Stimulated activated CD4-positive, alpha-beta T cell treated with anti-CD3 and anti-CD28 coated beads, TNF-alpha, amount 100 ng/mL, for 24 hours (primary cell): ENCODE measurements at regions not wholly inside any gene's neighbourhood (a gene's known extent, or its start where the extent isn't known, plus 50 kb on each side); places are given as distances from the start of the nearest gene placed in this dataset.
"Not testable (repeated sequence)": the region's sequence is repeated elsewhere in the genome, so short reads cannot be mapped to it uniquely, and the experiment has no call there.

Experiments used
- DNase-seq, 3 experiments: peaks; one replicate each; pipeline ENCODE4 v3.0.0-alpha.2; 2020; ENCODE audit warnings: low read depth in 3 of 3

GRCh38 chr14:30072454-30072853, 144.8 kb upstream of the PRKD1 start:
- DNase-seq = not testable (repeated sequence)

DNA sequence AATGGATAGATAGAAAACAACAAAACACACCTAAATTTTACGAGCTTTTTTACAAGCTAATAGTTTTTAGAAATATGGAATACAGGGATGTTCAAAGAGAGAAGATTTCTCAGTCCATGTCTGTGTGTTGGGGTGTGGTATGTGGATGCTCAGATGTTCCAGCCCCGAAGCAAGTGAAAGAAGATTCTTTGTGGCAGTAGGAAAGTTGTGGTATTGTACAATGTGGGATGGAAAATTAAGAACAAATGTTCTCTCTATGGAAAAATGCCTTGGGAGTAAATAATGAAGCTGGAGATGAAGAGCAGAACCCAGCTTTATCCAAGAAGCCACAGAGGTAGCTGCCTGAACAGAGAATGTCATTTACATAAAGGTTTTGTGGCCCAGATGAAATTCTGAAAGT, 150.3 kb upstream of the PRKD1 start:
- DNase-seq = no peak

- no peak for DNase-seq
Observed at GRCh38 chr14:30078811-30079402, 151.3 kb upstream of the PRKD1 start.

DNA sequence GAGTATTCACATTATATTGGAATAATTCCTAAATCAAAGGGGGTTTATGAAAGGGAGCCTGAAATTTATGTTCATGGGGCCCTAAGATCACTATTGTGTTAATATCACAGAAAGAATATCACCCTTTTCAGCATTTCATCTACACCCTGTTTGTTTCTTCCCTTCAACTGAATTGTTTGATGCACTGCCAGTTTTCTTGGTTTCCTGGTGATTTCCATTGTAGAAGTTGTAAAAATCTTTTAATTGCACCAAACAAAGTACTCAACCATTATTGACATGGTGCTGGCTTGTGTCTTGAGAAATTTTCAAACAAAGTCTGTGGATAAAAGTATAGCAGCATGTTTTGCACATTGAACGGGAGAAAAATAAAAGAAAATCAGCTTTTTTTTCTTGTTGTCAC, 154.8 kb upstream of the PRKD1 start:
- DNase-seq = no peak

GRCh38 chr14:30084811-30085210, 157.2 kb upstream of the PRKD1 start:
- DNase-seq = no peak

GRCh38 chr14:30085943-30086342, 158.3 kb upstream of the PRKD1 start:
- DNase-seq = no peak

DNA sequence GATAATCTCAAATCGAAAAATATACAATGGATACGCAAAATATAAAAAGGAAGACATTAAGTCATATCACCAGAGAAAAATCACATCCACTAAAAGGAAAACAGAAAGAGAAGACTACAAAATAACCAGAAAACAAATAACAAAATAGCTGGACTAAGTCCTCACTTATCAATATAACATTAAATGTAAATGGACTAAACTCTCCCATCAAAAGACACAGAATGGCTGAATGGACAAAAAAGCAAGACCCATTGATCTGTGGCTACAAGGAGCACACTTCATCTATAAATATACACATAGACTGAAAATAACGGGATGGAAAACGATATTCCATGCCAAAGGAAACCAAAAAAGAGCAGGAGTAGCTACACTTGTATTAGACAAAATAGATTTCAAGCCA, 161.0 kb upstream of the PRKD1 start:
- no peak for DNase-seq

DNA sequence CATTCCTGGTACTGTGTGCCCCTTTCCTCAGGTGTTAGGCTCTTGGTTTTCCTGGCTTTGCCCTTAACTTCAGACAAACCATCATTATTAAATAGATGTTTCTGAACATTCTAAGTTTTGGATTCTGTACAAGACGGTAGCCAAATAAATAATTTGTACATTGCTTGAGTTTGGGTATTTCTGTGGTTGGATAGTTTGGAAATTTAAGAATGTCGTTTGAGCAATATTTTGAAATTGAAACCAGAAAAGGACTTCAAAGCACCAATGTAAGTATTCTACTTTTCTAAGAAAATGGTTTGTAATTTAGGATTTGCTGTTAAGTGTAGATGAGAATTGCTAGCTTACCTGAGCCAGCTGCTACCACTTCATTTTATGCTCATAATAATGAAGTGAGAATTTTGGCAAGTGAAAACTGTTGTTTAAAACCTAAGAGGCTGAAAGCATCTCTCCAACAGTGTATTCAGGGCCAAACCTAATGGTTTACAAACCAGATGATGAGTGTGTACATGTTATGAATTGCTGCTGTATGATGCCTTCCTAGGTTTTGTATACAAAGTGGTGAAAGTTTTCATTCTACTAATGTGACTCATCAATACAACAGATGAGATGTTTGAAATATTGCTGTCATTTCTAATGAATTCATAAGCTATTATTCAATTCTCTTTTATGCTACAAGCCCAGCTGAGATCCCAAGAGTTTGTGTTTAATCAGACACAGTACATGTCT, 181.5 kb upstream of the PRKD1 start:
- DNase-seq = no peak

- DNase-seq = no peak
Observed at GRCh38 chr14:30114051-30114450, 186.4 kb upstream of the PRKD1 start.

- no peak for DNase-seq
Observed at GRCh38 chr14:30115756-30116155, 188.1 kb upstream of the PRKD1 start.

DNA sequence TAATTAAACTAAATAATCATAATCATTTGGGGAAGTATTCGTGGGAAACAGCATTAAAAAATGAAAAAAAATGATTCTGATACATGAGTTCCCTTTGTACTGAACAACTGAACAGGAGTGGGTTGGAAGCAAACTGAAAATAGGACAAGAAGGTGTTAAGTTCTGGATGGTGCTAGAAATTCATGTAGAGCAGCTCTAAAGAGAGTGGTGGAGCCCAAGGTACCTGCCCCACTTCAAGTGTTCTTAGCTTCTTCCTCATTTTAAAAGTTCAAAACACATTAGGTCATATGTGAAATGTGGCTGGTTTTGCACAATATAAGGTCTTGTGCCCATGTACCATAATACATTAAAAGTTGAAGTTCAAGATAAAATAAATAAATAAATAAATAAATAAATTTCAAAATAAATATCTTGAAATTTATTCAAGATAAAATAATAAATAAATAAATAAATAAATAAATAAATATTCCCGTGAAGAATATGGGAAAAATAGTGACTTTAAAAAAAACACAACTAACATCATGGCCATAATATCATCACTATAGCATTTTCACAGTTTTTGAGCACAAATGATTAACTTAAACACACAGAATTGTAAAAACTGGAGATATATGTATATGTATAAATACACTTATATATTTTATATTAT, 191.5 kb upstream of the PRKD1 start:
- DNase-seq = no peak

- DNase-seq = no peak
Observed at GRCh38 chr14:30125322-30125979, 197.8 kb upstream of the PRKD1 start.

DNA sequence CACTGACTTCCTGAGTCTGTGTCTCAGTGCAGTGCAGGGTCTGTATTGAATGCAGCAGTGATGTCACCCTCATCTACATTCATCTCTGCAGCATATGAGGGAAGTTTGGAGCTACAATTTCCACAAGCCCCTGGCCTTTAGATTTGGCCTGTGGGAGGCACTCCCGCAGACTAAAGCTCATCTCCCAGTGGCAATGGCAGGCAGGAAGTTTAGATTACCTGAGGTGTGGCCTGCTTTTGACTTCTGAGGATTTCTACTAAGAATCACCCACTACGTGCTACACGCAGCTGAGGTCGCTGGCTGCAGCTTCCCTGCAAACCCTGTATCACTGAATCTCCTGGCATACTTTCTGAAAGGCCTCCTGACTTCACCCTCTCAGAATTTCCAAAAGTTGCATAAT, 202.2 kb upstream of the PRKD1 start:
- no peak for DNase-seq

DNA sequence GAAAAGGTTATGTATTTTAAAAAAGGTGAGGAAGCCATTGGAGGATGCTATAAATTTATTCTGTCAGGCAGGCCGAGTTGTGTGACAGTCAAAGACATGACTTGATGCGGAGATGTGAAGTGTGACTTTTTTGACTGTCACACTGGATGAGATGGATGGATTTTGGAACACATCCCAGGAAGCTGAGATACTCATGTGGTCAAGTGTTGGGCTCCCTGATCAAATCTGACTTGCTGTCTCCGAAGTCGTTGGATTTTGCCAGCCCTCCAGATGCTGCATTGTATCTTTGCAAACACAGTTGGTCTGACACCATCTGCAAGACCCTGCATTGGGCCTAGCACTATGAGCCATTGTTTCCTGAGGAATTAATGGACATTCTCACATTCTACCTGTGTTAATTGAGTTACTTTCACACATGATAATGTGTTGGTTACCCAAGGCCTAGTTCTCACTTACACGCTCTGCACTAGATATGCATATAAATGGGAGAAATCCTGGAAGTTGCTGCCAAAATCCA, 204.0 kb upstream of the PRKD1 start:
- no peak for DNase-seq

DNA sequence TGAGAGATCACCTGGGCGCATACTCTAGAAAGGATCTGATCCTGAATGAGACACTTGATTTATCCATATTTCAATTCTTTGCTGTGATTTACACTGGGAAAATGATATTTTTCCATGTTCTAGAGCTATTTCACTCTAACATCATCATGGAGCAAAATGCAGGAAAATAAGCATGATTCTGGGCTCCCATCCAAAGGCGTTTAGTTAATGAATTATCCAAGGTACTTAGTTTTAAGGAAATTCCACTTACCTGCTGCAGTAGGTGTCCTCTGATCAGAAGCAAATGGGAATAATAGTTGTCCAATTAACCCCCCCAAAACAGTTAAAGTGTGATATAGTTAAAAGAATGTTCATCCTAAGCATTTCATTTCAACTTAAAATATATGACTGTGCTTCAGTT, 204.5 kb upstream of the PRKD1 start:
- DNase-seq = no peak

- DNase-seq = no peak
Observed at GRCh38 chr14:30134936-30135335, 207.3 kb upstream of the PRKD1 start.

DNA sequence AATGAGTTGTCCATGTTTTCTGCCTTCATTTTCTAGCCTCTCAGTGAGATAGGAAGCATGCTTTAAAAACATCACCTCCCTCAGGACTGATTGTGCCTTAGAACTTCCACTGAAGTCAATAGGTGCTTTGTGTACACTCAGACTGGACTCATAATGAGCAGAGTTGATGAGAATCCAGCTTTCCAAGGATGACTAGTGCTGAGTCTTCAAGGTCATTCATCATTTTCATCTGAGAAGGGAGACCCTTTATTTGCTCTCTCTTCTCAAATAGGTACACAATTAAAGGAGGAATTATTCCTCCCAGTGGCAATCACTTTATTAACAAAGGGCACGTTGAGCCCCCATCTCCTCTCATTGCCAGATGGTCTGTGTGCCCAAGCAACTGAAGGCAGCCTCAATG, 210.9 kb upstream of the PRKD1 start:
- no peak for DNase-seq

DNA sequence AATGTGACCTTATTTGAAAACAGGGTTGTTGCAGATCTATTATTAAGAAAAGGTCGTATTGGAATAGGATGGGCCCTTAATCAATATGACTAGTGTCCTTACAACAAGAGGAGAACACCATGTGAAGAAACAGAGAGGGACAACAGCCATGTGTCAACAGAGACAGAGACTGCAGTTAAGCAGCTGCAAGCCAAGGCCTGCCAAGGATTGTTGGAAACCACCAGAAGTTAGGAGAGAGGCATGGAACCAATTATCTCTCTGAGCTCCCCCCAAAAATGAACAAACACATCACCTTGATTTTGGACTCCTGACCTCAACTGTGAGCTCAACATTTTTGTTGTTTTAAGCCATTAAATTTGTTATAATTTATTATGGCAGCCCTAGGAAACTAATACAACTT, 214.6 kb upstream of the PRKD1 start:
- DNase-seq = no peak

GRCh38 chr14:30143627-30144026, 216.0 kb upstream of the PRKD1 start:
- DNase-seq = no peak

- no peak for DNase-seq
Observed at GRCh38 chr14:30153717-30154116, 226.1 kb upstream of the PRKD1 start.

GRCh38 chr14:30156571-30156970, 228.9 kb upstream of the PRKD1 start:
- DNase-seq = no peak

GRCh38 chr14:30158299-30158698, 230.7 kb upstream of the PRKD1 start:
- no peak for DNase-seq

DNA sequence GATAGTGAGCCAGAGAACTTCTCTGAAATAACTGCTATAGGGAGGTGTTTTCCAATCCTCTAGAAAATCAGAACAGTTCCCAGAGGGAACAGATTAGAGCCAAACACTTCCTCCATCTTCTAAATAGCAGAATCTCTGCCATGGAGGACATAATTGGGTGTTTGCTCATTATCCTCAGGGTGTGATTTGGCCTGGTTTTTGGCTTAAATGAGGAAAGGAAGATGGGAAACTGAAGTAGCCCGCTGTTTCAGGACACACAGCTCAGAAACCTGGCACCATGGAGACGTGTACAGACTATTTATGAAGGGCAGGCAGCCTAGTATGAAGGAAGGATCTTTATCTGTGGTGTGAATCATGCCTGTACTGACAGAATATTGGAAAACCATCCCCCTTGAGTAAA, 231.7 kb upstream of the PRKD1 start:
- no peak for DNase-seq
